ENCODE measurements at regions not wholly inside any gene's neighbourhood (a gene's known extent, or its start where the extent isn't known, plus 50 kb on each side); places are given as distances from the start of the nearest gene placed in this dataset.

DNA sequence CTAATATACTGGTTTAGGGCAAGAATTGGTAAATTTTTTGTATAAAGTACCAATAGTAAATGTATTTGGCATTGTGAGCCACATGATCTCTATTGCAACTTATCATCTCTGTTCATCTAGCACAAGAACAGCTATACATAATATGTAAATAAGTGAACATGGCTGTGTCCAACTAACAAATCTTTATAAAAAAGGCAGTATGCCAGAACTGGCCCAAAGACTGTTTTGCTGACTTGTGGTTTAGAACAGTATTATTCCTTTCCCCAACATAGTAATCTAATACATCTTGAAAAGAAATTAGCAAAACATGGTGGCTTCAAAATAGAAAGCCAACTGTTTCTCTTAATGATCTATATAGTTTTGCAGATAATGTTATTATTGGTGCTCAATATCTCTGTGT, 441.4 kb upstream of the CELF4 start:
- no peak for FAIRE-seq
- CTCF ChIA-PET (ENCODE audit: partially characterized antibody): interaction anchor here (0.7 kb wide), 1 partner anchor 296 kb away, joined by 3 read pairs; no protein-coding TSS in a partner anchor
- TF ChIP-seq KDM5A (IDR thresholded peaks at IDR 0.05; ENCODE audit: low read length): no peak
- TF ChIP-seq, protein P1, sequence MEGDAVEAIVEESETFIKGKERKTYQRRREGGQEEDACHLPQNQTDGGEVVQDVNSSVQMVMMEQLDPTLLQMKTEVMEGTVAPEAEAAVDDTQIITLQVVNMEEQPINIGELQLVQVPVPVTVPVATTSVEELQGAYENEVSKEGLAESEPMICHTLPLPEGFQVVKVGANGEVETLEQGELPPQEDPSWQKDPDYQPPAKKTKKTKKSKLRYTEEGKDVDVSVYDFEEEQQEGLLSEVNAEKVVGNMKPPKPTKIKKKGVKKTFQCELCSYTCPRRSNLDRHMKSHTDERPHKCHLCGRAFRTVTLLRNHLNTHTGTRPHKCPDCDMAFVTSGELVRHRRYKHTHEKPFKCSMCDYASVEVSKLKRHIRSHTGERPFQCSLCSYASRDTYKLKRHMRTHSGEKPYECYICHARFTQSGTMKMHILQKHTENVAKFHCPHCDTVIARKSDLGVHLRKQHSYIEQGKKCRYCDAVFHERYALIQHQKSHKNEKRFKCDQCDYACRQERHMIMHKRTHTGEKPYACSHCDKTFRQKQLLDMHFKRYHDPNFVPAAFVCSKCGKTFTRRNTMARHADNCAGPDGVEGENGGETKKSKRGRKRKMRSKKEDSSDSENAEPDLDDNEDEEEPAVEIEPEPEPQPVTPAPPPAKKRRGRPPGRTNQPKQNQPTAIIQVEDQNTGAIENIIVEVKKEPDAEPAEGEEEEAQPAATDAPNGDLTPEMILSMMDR (IDR thresholded peaks at IDR 0.05; ENCODE audit: control extremely low read depth in 1 of 3, insufficient read depth in 1 of 3, low read depth in 1 of 3, low read length in 3 of 3): no peak
- no peak for TF ChIP-seq EP300 (IDR thresholded peaks at IDR 0.05; ENCODE audit: borderline replicate concordance in 1 of 2, low read depth in 2 of 2, low read length in 2 of 2)
- no peak for TF ChIP-seq SRF (IDR thresholded peaks at IDR 0.05; ENCODE audit: low read depth, low read length)
- TF ChIP-seq, protein P2, sequence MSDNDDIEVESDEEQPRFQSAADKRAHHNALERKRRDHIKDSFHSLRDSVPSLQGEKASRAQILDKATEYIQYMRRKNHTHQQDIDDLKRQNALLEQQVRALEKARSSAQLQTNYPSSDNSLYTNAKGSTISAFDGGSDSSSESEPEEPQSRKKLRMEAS (IDR thresholded peaks at IDR 0.05): no peak
- TF ChIP-seq HDAC6 (IDR thresholded peaks at IDR 0.05; ENCODE audit: low read depth, low read length): no peak
- no peak for TF ChIP-seq PHF8 (conservative IDR thresholded peaks at IDR 0.05; ENCODE audit: low read depth, low read length)
- no peak for TF ChIP-seq YY1 (IDR thresholded peaks at IDR 0.05; ENCODE audit: low read depth, low read length)
- TF ChIP-seq RFX5 (IDR thresholded peaks at IDR 0.05; ENCODE audit: borderline replicate concordance, low read depth, low read length): no peak
- TF ChIP-seq KDM4A (IDR thresholded peaks at IDR 0.05; ENCODE audit: low read depth, low read length, severe bottlenecking): no peak
- no peak for TF ChIP-seq SP4 (IDR thresholded peaks at IDR 0.05; ENCODE audit: low read length)
- TF ChIP-seq FOSL1 (IDR thresholded peaks at IDR 0.05; ENCODE audit: insufficient read depth, low read depth, low read length): no peak
- TF ChIP-seq RAD21 (IDR thresholded peaks at IDR 0.05 in 1 of 2, conservative IDR thresholded peaks at IDR 0.05 in 1 of 2; ENCODE audit: low read depth in 2 of 2, low read length in 2 of 2): no peak

More for the DNA sequence above, 441.4 kb upstream of the CELF4 start:
- no peak overlapping the region for H4K91ac ChIP-seq (replicated peaks; ENCODE audit: insufficient read length, low read length)
- POLR2A ChIA-PET (ENCODE audit: partially characterized antibody): no interaction called here
- H3K36me3 ChIP-seq (ENCODE audit: control insufficient read depth in 2 of 4, insufficient read depth in 4 of 4, low read length in 3 of 4): no peaks in the 10 kb centered on the region
- H3K4me1 ChIP-seq (replicated peaks in 1 of 4; ENCODE audit: control insufficient read depth in 3 of 4, insufficient read depth in 4 of 4, low read length in 3 of 4): no peaks in the 10 kb centered on the region
- no peak overlapping the region for H3K18ac ChIP-seq (ENCODE audit: extremely low read depth, low read length)
- no peak overlapping the region for H2BK12ac ChIP-seq (ENCODE audit: low read depth, low read length)
- no peak overlapping the region for H2BK5ac ChIP-seq (ENCODE audit: low read depth, low read length)
- no peaks in the 10 kb centered on the region for H3K79me2 ChIP-seq (ENCODE audit: control insufficient read depth in 1 of 2, insufficient read depth in 2 of 2, low read length in 2 of 2)
- no peak overlapping the region for H3K23ac ChIP-seq (ENCODE audit: insufficient read length)
- no peak overlapping the region for H2BK20ac ChIP-seq (ENCODE audit: low read length)
- H4K8ac ChIP-seq (ENCODE audit: extremely low read depth, insufficient read depth, low read length): no peak overlapping the region
- H2BK15ac ChIP-seq (ENCODE audit: low read length): no peak overlapping the region
- H4K5ac ChIP-seq (ENCODE audit: insufficient read length, low read depth, low read length): no peak overlapping the region
- no peaks in the 10 kb centered on the region for H3K27me3 ChIP-seq (replicated peaks in 1 of 4; ENCODE audit: control insufficient read depth in 3 of 4, extremely low read depth in 1 of 4, insufficient read depth in 3 of 4, low read length in 3 of 4)
- H3K23me2 ChIP-seq (ENCODE audit: low read depth, low read length): no peaks in the 10 kb centered on the region
- H3K9me3 ChIP-seq (ENCODE audit: insufficient read depth in 2 of 2, low read depth in 1 of 2, low read length in 1 of 2): no peaks in the 10 kb centered on the region
- H3K56ac ChIP-seq (replicated peaks; ENCODE audit: insufficient read length, low read depth, low read length): no peak overlapping the region
- no peak overlapping the region for H2AFZ ChIP-seq (ENCODE audit: low read length)
- DNase-seq (ENCODE audit: low read depth in 1 of 2, low spot score in 2 of 2): no peak
- no peaks in the 10 kb centered on the region for H3K79me1 ChIP-seq (ENCODE audit: low read depth, low read length)
- H3K4me2 ChIP-seq (ENCODE audit: insufficient read depth in 1 of 2, low read depth in 2 of 2, low read length in 2 of 2): no peak overlapping the region
- H2BK120ac ChIP-seq (replicated peaks; ENCODE audit: low read depth, low read length): no peak overlapping the region
- H3K4ac ChIP-seq (replicated peaks; ENCODE audit: insufficient read length, low read depth, low read length): no peak overlapping the region
- H3K27ac ChIP-seq (ENCODE audit: low read depth, low read length): no peak overlapping the region
- H3K14ac ChIP-seq (ENCODE audit: insufficient read length): no peak overlapping the region
- no peak overlapping the region for H3K9ac ChIP-seq (replicated peaks in 1 of 4; ENCODE audit: extremely low read depth in 1 of 4, low read depth in 3 of 4, low read length in 3 of 4)
- no peak overlapping the region for H3K4me3 ChIP-seq (ENCODE audit: extremely low read depth in 1 of 4, insufficient read depth in 2 of 4, low read depth in 3 of 4, low read length in 4 of 4)
- H4K20me1 ChIP-seq (replicated peaks in 1 of 2; ENCODE audit: control insufficient read depth in 1 of 2, insufficient read depth in 2 of 2, low read length in 2 of 2): no peaks in the 10 kb centered on the region
- no peak overlapping the region for H2AK5ac ChIP-seq (ENCODE audit: low read depth, low read length)

Measured in H1 (cell line).